ENCODE measurements at regions not wholly inside any gene's neighbourhood (a gene's known extent, or its start where the extent isn't known, plus 50 kb on each side); places are given as distances from the start of the nearest gene placed in this dataset.

DNA sequence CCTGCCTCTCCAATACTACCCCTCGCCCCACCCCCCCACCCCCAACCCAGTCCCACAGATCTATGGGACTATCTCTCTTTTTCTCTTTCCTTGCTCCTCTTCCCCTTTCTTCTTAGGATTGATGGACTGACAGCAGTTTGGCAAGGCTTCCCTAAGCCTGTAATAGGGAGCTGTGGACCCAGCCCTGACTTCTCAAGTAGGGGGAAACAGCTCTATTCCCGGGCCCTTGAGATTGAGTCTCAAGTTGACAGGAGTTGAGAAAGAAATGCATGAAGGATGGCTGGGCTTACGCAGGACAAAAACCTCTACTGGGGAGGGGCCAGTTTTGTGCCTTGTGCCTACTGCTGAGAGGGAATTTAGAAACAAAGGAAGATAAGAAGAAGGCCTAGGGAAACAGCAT, 60.4 kb downstream of the SMUG1 start:
- Mint-ChIP-seq H3K27ac (no peak overlapping the region), H3K4me1 (peaks cover 23 to 80% of the 10 kb centered on the region in 2 experiments), H3K9me3 (peaks cover 0 to 4% of the 10 kb centered on the region in 2 experiments; a peak in 2 of 5 replicates), H3K27me3 (ENCODE audit: low read depth) (peaks cover 100% of the 10 kb centered on the region), H3K4me3 (no peak overlapping the region), H3K36me3 (ENCODE audit: insufficient read depth in 1 of 3, low read depth in 3 of 3) (no peaks in the 10 kb centered on the region; a peak in 1 of 7 replicates)
- Histone ChIP-seq H3K14ac (ENCODE audit: insufficient read depth, low read length) (no peak overlapping the region), H3K4me1 (ENCODE audit: insufficient read depth, low read length) (peaks cover 2% of the 10 kb centered on the region; the same call in 1 of the 2 replicates), H3K9me3 (ENCODE audit: control insufficient read depth, low read depth, low read length) (no peaks in the 10 kb centered on the region), H3T11ph (ENCODE audit: low read length) (no peak overlapping the region), H3K4me2 (ENCODE audit: insufficient read depth, insufficient read length, low read length) (no peak overlapping the region), H2BK12ac (ENCODE audit: insufficient read length, low read depth, low read length) (no peak overlapping the region), H2BK15ac (ENCODE audit: low read depth, low read length) (no peak overlapping the region), H3K9ac (ENCODE audit: extremely low read depth, insufficient read length, low read length) (no peak overlapping the region), H3K18ac (ENCODE audit: insufficient read length, low read depth, low read length) (no peak overlapping the region), H3K23ac (ENCODE audit: insufficient read length, low read depth, low read length) (no peak overlapping the region), H4K8ac (replicated peaks; ENCODE audit: insufficient read length, low read depth, low read length) (no peak overlapping the region), H3K79me2 (ENCODE audit: insufficient read depth, low read length) (no peaks in the 10 kb centered on the region), H3K79me1 (ENCODE audit: insufficient read depth, low read depth, low read length, poor library complexity, severe bottlenecking) (no peaks in the 10 kb centered on the region), H2AK5ac (ENCODE audit: insufficient read length, low read length) (no peak overlapping the region), H4K91ac (ENCODE audit: insufficient read length, low read depth, low read length) (no peak overlapping the region), H3K23me2 (ENCODE audit: insufficient read length, low read depth, low read length, poor library complexity, severe bottlenecking) (peaks cover 10% of the 10 kb centered on the region), H3K4ac (ENCODE audit: low read depth, low read length) (no peak overlapping the region), H3K27ac (ENCODE audit: insufficient read length, low read depth, low read length) (no peak overlapping the region), H4K5ac (ENCODE audit: insufficient read length, low read depth, low read length) (no peak overlapping the region), H2BK20ac (ENCODE audit: low read depth, low read length, poor library complexity, severe bottlenecking) (no peak overlapping the region), H2BK120ac (ENCODE audit: low read depth, low read length, poor library complexity, severe bottlenecking) (no peak overlapping the region), H3K56ac (ENCODE audit: insufficient read length, low read depth, low read length) (no peak overlapping the region), H4K20me1 (ENCODE audit: control insufficient read depth, insufficient read depth, insufficient read length) (no peaks in the 10 kb centered on the region), H3K27me3 (ENCODE audit: insufficient read depth, low read length) (peaks cover 76% of the 10 kb centered on the region), H2BK5ac (ENCODE audit: insufficient read length, low read length) (no peak overlapping the region), H2AFZ (ENCODE audit: low read length) (no peak overlapping the region)
- TF ChIP-seq, protein P1, sequence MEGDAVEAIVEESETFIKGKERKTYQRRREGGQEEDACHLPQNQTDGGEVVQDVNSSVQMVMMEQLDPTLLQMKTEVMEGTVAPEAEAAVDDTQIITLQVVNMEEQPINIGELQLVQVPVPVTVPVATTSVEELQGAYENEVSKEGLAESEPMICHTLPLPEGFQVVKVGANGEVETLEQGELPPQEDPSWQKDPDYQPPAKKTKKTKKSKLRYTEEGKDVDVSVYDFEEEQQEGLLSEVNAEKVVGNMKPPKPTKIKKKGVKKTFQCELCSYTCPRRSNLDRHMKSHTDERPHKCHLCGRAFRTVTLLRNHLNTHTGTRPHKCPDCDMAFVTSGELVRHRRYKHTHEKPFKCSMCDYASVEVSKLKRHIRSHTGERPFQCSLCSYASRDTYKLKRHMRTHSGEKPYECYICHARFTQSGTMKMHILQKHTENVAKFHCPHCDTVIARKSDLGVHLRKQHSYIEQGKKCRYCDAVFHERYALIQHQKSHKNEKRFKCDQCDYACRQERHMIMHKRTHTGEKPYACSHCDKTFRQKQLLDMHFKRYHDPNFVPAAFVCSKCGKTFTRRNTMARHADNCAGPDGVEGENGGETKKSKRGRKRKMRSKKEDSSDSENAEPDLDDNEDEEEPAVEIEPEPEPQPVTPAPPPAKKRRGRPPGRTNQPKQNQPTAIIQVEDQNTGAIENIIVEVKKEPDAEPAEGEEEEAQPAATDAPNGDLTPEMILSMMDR (conservative IDR thresholded peaks at IDR 0.05) = no peak
- no CpG with 5 or more reads among the region's 3 CpGs for WGBS (ENCODE audit: extremely low coverage, insufficient read length, low lambda C conversion rate)
- no peak for DNase-seq

Measured in H9 (cell line).